Neural progenitor cell (in vitro differentiated cells): ENCODE measurements at regions not wholly inside any gene's neighbourhood (a gene's known extent, or its start where the extent isn't known, plus 50 kb on each side); places are given as distances from the start of the nearest gene placed in this dataset.

ENCODE experiments used
- DNase-seq: peaks from one replicate; pipeline ENCODE4 v3.0.0-alpha.2; 2016; ENCODE audit warnings: low spot score
- H2AFZ ChIP-seq: fragments of 200-600 bp; sonication (generic); replicated peaks from 2 replicates; pipeline ENCODE4 v1.6.1; 2016; ENCODE audit warnings: antibody characterized with exemption
- H3F3A ChIP-seq: fragments of 200-600 bp; sonication (generic); 2 replicates; pipeline ENCODE4 v1.6.1; 2016; ENCODE audit warnings: antibody characterized with exemption, low read depth
- H3K27ac ChIP-seq: fragments of 200-600 bp; sonication (generic); 2 replicates; pipeline ENCODE4 v1.5.1; 2016; ENCODE audit warnings: mild to moderate bottlenecking
- H3K27me3 ChIP-seq: fragments of 200-600 bp; sonication (generic); 2 replicates; pipeline ENCODE4 v1.6.1; 2016; ENCODE audit warnings: mild to moderate bottlenecking, moderate library complexity
- H3K36me3 ChIP-seq: fragments of 200-600 bp; sonication (generic); 2 replicates; pipeline ENCODE4 v1.5.1; 2016
- H3K4me1 ChIP-seq: fragments of 200-600 bp; sonication (generic); 2 replicates; pipeline ENCODE4 v1.6.1; 2016; ENCODE audit warnings: mixed run types
- H3K4me2 ChIP-seq: fragments of 200-600 bp; sonication (generic); 2 replicates; pipeline ENCODE4 v1.6.1; 2016
- H3K4me3 ChIP-seq: fragments of 200-600 bp; sonication (generic); 2 replicates; pipeline ENCODE4 v1.5.1; 2016
- H3K79me2 ChIP-seq: fragments of 200-600 bp; sonication (generic); 2 replicates; pipeline ENCODE4 v1.6.1; 2016; ENCODE audit warnings: low read depth
- H3K9ac ChIP-seq: fragments of 200-600 bp; sonication (generic); 2 replicates; pipeline ENCODE4 v1.6.1; 2016
- H3K9me3 ChIP-seq: fragments of 200-600 bp; sonication (generic); 2 replicates; pipeline ENCODE4 v1.5.1; 2016; ENCODE audit warnings: low read depth
- H4K20me1 ChIP-seq: fragments of 200-600 bp; sonication (generic); 2 replicates; pipeline ENCODE4 v1.6.1; 2016; ENCODE audit warnings: low read depth
- H3K27ac Mint-ChIP-seq: 3 replicates; pipeline ENCODE4 v1.8.0; 2021; ENCODE audit warnings: mixed read lengths
- H3K27me3 Mint-ChIP-seq: 2 replicates; pipeline ENCODE4 v1.8.0; 2022; ENCODE audit warnings: low read depth, mild to moderate bottlenecking, inconsistent platforms, moderate library complexity, mixed read lengths; ENCODE audit not compliant: insufficient read depth
- H3K36me3 Mint-ChIP-seq: 3 replicates; pipeline ENCODE4 v1.8.0; 2021; ENCODE audit warnings: mixed read lengths
- H3K4me1 Mint-ChIP-seq: 3 replicates; pipeline ENCODE4 v1.8.0; 2021; ENCODE audit warnings: mixed read lengths
- H3K4me3 Mint-ChIP-seq: 3 replicates; pipeline ENCODE4 v1.8.0; 2021; ENCODE audit warnings: mild to moderate bottlenecking, moderate library complexity, mixed read lengths
- H3K9me3 Mint-ChIP-seq: 3 replicates; pipeline ENCODE4 v1.8.0; 2020; ENCODE audit warnings: mixed read lengths
- EZH2 ChIP-seq: fragments of 200-600 bp; sonication (generic); IDR thresholded peaks from 2 replicates; pipeline ENCODE4 v1.6.1; 2017; ENCODE audit warnings: antibody characterized with exemption, mild to moderate bottlenecking, moderate library complexity
- EZH2phosphoT487 ChIP-seq: fragments of 200-600 bp; sonication (generic); IDR thresholded peaks from 2 replicates; pipeline ENCODE4 v1.6.1; 2017; ENCODE audit warnings: antibody characterized with exemption
- TF ChIP-seq, protein P1 (sequence below): fragments of 200-600 bp; sonication (generic); IDR thresholded peaks from 2 replicates; pipeline ENCODE4 v1.5.1; 2017; ENCODE audit warnings: antibody characterized with exemption, mild to moderate bottlenecking

DNA sequence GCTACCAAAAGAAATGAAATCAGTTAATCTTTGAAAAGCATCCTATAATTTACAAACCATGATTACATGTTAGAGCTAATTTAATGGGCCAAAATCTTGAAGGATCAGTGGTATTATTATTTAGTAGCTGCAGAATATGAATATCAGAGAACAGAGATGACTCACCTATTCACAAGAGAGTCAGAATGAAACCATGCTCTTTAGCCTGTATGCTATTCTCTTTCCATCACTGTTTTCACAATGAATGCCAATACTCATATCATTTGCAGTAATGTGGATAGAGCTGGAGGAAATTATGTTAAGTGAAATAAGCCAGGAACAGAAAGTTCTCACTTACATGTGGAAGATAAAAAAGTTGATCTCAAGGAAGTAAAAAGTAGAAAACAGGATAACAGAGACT, 414.1 kb downstream of the CENPC start:
- Mint-ChIP-seq H3K4me3 (no peak overlapping the region), H3K36me3 (no peaks in the 10 kb centered on the region), H3K27me3 (no peaks in the 10 kb centered on the region), H3K27ac (no peak overlapping the region), H3K9me3 (no peaks in the 10 kb centered on the region), H3K4me1 (peaks cover 4% of the 10 kb centered on the region)
- H3K27ac ChIP-seq, result no peak overlapping the region
- no peaks in the 10 kb centered on the region for H3K9me3 ChIP-seq
- TF ChIP-seq EZH2 (no peak), EZH2phosphoT487 (no peak)
- TF ChIP-seq, protein P1, sequence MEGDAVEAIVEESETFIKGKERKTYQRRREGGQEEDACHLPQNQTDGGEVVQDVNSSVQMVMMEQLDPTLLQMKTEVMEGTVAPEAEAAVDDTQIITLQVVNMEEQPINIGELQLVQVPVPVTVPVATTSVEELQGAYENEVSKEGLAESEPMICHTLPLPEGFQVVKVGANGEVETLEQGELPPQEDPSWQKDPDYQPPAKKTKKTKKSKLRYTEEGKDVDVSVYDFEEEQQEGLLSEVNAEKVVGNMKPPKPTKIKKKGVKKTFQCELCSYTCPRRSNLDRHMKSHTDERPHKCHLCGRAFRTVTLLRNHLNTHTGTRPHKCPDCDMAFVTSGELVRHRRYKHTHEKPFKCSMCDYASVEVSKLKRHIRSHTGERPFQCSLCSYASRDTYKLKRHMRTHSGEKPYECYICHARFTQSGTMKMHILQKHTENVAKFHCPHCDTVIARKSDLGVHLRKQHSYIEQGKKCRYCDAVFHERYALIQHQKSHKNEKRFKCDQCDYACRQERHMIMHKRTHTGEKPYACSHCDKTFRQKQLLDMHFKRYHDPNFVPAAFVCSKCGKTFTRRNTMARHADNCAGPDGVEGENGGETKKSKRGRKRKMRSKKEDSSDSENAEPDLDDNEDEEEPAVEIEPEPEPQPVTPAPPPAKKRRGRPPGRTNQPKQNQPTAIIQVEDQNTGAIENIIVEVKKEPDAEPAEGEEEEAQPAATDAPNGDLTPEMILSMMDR, result no peak
- H3K4me2 ChIP-seq, result no peak overlapping the region
- no peaks in the 10 kb centered on the region for H4K20me1 ChIP-seq
- no peaks in the 10 kb centered on the region for H3K79me2 ChIP-seq
- H3K9ac ChIP-seq, result no peak overlapping the region
- no peak for DNase-seq
- H2AFZ ChIP-seq, result no peak overlapping the region
- H3F3A ChIP-seq, result no peaks in the 10 kb centered on the region
- H3K27me3 ChIP-seq, result no peaks in the 10 kb centered on the region
- H3K4me1 ChIP-seq, result no peaks in the 10 kb centered on the region
- no peak overlapping the region for H3K4me3 ChIP-seq
- no peaks in the 10 kb centered on the region for H3K36me3 ChIP-seq

GRCh38 chr4:67130411-67130810, 414.9 kb downstream of the CENPC start:
- Histone ChIP-seq H3F3A (no peaks in the 10 kb centered on the region), H3K9ac (no peak overlapping the region), H3K27me3 (no peaks in the 10 kb centered on the region), H4K20me1 (no peaks in the 10 kb centered on the region), H3K79me2 (no peaks in the 10 kb centered on the region), H3K9me3 (no peaks in the 10 kb centered on the region), H3K27ac (no peak overlapping the region), H2AFZ (no peak overlapping the region), H3K36me3 (no peaks in the 10 kb centered on the region), H3K4me1 (no peaks in the 10 kb centered on the region), H3K4me2 (no peak overlapping the region), H3K4me3 (no peak overlapping the region)
- H3K36me3 Mint-ChIP-seq, result no peaks in the 10 kb centered on the region
- H3K4me1 Mint-ChIP-seq, result peaks cover 7% of the 10 kb centered on the region
- no peaks in the 10 kb centered on the region for H3K9me3 Mint-ChIP-seq
- H3K27ac Mint-ChIP-seq, result no peak overlapping the region
- no peak for DNase-seq
- no peaks in the 10 kb centered on the region for H3K27me3 Mint-ChIP-seq
- TF ChIP-seq EZH2 (no peak), EZH2phosphoT487 (no peak)
- TF ChIP-seq, protein P1, result no peak
- no peak overlapping the region for H3K4me3 Mint-ChIP-seq

DNA sequence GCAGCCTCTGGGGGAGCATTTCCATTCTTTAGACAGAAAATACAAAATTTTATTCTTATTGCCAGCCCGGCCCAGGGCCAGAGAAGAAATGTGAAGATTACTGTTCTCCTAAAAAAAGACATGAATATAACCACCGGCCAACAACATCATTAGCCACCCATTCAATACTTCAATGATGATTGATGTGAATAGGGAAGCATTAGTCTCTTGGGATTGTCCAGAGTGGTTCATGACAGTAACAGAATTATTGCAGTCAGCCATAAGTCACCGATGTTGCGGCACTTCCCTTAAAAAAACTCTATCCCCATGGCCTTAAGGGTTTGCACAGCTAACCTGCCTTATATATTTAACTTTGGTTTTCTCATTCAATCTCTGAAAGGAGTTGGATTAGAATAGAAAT, 418.7 kb downstream of the CENPC start:
- DNase-seq, result no peak
- peaks cover 8% of the 10 kb centered on the region for H3K4me1 Mint-ChIP-seq
- H3K27ac Mint-ChIP-seq, result no peak overlapping the region
- no peaks in the 10 kb centered on the region for H3K9me3 ChIP-seq
- no peaks in the 10 kb centered on the region for H4K20me1 ChIP-seq
- H3K4me1 ChIP-seq, result no peaks in the 10 kb centered on the region
- H3F3A ChIP-seq, result no peaks in the 10 kb centered on the region
- no peak overlapping the region for H3K27ac ChIP-seq
- no peaks in the 10 kb centered on the region for H3K27me3 ChIP-seq
- no peaks in the 10 kb centered on the region for H3K27me3 Mint-ChIP-seq
- no peak overlapping the region for H3K4me2 ChIP-seq
- H3K79me2 ChIP-seq, result no peaks in the 10 kb centered on the region
- no peaks in the 10 kb centered on the region for H3K9me3 Mint-ChIP-seq
- H2AFZ ChIP-seq, result no peak overlapping the region
- no peaks in the 10 kb centered on the region for H3K36me3 ChIP-seq
- TF ChIP-seq EZH2phosphoT487 (no peak), EZH2 (no peak)
- H3K9ac ChIP-seq, result no peak overlapping the region
- H3K4me3 Mint-ChIP-seq, result no peak overlapping the region
- no peaks in the 10 kb centered on the region for H3K36me3 Mint-ChIP-seq
- H3K4me3 ChIP-seq, result no peak overlapping the region

DNA sequence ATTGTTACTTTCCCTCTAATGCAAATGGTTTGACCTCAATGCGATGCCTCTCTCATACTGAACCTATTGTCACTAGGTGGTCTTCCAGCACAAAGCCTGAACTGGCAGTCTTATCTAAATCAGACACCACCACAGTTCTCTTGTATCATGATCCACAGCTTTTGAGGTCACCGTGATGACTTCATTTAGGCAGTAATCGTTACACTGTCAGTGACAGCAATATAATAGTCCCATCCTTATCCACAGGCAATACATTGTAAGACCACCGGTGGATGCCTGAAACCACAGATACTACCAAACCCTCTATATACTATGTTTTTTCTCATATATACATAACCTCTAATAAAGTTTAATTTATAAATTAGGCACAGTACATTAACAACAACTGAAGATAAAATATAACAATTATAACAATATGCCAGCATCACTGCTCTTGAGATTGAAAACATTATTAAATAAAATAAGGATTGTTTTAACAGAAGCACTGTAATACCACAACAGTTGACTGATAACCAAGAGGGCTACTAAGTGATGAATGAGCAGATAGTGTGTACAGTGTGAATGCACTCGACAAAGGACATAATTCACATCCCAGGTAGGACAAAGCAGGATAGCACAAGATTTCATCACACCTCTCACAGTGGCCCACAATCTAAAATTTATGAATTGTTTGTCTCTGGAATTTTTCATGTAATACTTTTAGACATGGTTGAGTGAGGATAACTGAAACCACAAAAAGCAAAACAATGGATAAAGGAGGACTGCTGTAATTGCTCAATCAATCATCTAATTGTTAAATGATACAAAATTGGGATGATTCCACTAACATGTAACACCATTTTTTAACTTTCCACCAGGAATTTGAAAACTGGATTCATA, 419.4 kb downstream of the CENPC start:
- Mint-ChIP-seq H3K27me3 (no peaks in the 10 kb centered on the region), H3K4me1 (peaks cover 14% of the 10 kb centered on the region), H3K4me3 (no peak overlapping the region), H3K36me3 (no peaks in the 10 kb centered on the region), H3K27ac (no peak overlapping the region), H3K9me3 (no peaks in the 10 kb centered on the region)
- H3K4me2 ChIP-seq, result no peak overlapping the region
- H3F3A ChIP-seq, result no peaks in the 10 kb centered on the region
- TF ChIP-seq EZH2phosphoT487 (no peak), EZH2 (no peak)
- TF ChIP-seq, protein P1, result no peak
- no peaks in the 10 kb centered on the region for H3K27me3 ChIP-seq
- no peak overlapping the region for H3K9ac ChIP-seq
- H3K4me1 ChIP-seq, result no peaks in the 10 kb centered on the region
- no peaks in the 10 kb centered on the region for H3K36me3 ChIP-seq
- H3K9me3 ChIP-seq, result no peaks in the 10 kb centered on the region
- no peak overlapping the region for H3K4me3 ChIP-seq
- no peak for DNase-seq
- H3K27ac ChIP-seq, result no peak overlapping the region
- H3K79me2 ChIP-seq, result no peaks in the 10 kb centered on the region
- no peaks in the 10 kb centered on the region for H4K20me1 ChIP-seq
- no peak overlapping the region for H2AFZ ChIP-seq
